HG02870 (cell line): ENCODE measurements at regions not wholly inside any gene's neighbourhood (a gene's known extent, or its start where the extent isn't known, plus 50 kb on each side); places are given as distances from the start of the nearest gene placed in this dataset.

ENCODE experiments used
- ATAC-seq: cut with Tn5 transposase; IDR thresholded peaks from one replicate; pipeline ENCODE4 v1.9.1; 2021; ENCODE audit warnings: mild to moderate bottlenecking, moderate library complexity; ENCODE audit not compliant: unreplicated experiment

GRCh38 chr3:104519068-104519467, 847.6 kb upstream of the ALCAM start:
- peak; percentile 39 for ATAC-seq

GRCh38 chr3:104519468-104520227, 847.1 kb upstream of the ALCAM start:
- ATAC-seq, result no peak

- ATAC-seq, result peak; percentile 33
These were observed 846.5 kb upstream of the ALCAM start for GRCh38 chr3:104520228-104520655.

GRCh38 chr3:104521606-104522336, 844.9 kb upstream of the ALCAM start:
- ATAC-seq, result peak; percentile 58

GRCh38 chr3:104523136-104523535, 843.6 kb upstream of the ALCAM start:
- ATAC-seq, result no peak

GRCh38 chr3:104526901-104527401, 839.8 kb upstream of the ALCAM start:
- ATAC-seq, result peak; percentile 79

GRCh38 chr3:104530934-104531333, 835.8 kb upstream of the ALCAM start:
- ATAC-seq, result no peak

- ATAC-seq, result no peak
These were observed 830.0 kb upstream of the ALCAM start for GRCh38 chr3:104536715-104537114.

- ATAC-seq, result no peak
These were observed 829.4 kb upstream of the ALCAM start for GRCh38 chr3:104537323-104537722.

- ATAC-seq, result no peak
These were observed 820.4 kb upstream of the ALCAM start for GRCh38 chr3:104546301-104546700.

GRCh38 chr3:104547031-104547430, 819.7 kb upstream of the ALCAM start:
- ATAC-seq, result no peak

- ATAC-seq, result no peak
These were observed 818.3 kb upstream of the ALCAM start for GRCh38 chr3:104548401-104548800.

GRCh38 chr3:104549099-104549714, 817.5 kb upstream of the ALCAM start:
- ATAC-seq, result no peak

GRCh38 chr3:104553121-104553520, 813.6 kb upstream of the ALCAM start:
- ATAC-seq, result no peak

GRCh38 chr3:104554425-104554824, 812.3 kb upstream of the ALCAM start:
- no peak for ATAC-seq

- ATAC-seq, result no peak
These were observed 811.0 kb upstream of the ALCAM start for GRCh38 chr3:104555728-104556127.

- ATAC-seq, result no peak
These were observed 810.2 kb upstream of the ALCAM start for GRCh38 chr3:104556372-104557078.

GRCh38 chr3:104561324-104561723, 805.4 kb upstream of the ALCAM start:
- ATAC-seq, result no peak

GRCh38 chr3:104564045-104564643, 802.6 kb upstream of the ALCAM start:
- no peak for ATAC-seq

GRCh38 chr3:104566054-104566453, 800.7 kb upstream of the ALCAM start:
- no peak for ATAC-seq

- ATAC-seq, result no peak
These were observed 791.1 kb upstream of the ALCAM start for GRCh38 chr3:104575634-104576033.
